Esophagus muscularis mucosa (tissue), 4 donors: ENCODE measurements at regions not wholly inside any gene's neighbourhood (a gene's known extent, or its start where the extent isn't known, plus 50 kb on each side); places are given as distances from the start of the nearest gene placed in this dataset.

Source experiments
- EP300 ChIP-seq: sonication (generic); formaldehyde crosslinking; IDR thresholded peaks from one replicate; pipeline ENCODE4 v1.6.1; 2017; ENCODE audit warnings: antibody characterized with exemption
- POLR2A ChIP-seq: fragments of 450-650 bp; IDR thresholded peaks from one replicate; pipeline ENCODE4 v1.6.1; 2017; ENCODE audit warnings: antibody characterized with exemption, moderate library complexity, mild to moderate bottlenecking, low read depth
- TF ChIP-seq, protein P1 (sequence below), 3 experiments: fragments of 200-600 bp in 2 of 3; fragments of 450-650 bp in 1 of 3; sonication (generic) in 2 of 3; IDR thresholded peaks; one replicate each; pipeline ENCODE4 v1.5.1; 2017 to 2019; ENCODE audit warnings: antibody characterized with exemption in 3 of 3, mild to moderate bottlenecking in 2 of 3, moderate library complexity in 1 of 3

- TF ChIP-seq EP300: no peak
- TF ChIP-seq, protein P1, sequence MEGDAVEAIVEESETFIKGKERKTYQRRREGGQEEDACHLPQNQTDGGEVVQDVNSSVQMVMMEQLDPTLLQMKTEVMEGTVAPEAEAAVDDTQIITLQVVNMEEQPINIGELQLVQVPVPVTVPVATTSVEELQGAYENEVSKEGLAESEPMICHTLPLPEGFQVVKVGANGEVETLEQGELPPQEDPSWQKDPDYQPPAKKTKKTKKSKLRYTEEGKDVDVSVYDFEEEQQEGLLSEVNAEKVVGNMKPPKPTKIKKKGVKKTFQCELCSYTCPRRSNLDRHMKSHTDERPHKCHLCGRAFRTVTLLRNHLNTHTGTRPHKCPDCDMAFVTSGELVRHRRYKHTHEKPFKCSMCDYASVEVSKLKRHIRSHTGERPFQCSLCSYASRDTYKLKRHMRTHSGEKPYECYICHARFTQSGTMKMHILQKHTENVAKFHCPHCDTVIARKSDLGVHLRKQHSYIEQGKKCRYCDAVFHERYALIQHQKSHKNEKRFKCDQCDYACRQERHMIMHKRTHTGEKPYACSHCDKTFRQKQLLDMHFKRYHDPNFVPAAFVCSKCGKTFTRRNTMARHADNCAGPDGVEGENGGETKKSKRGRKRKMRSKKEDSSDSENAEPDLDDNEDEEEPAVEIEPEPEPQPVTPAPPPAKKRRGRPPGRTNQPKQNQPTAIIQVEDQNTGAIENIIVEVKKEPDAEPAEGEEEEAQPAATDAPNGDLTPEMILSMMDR (IDR thresholded peaks at IDR 0.05): no peak
- no peak for TF ChIP-seq POLR2A
These were observed 301.5 kb upstream of the TFPI start for GRCh38 chr2:187855689-187856088.
